ENCODE measurements at regions not wholly inside any gene's neighbourhood (a gene's known extent, or its start where the extent isn't known, plus 50 kb on each side); places are given as distances from the start of the nearest gene placed in this dataset.

- TF ChIP-seq, protein P1, sequence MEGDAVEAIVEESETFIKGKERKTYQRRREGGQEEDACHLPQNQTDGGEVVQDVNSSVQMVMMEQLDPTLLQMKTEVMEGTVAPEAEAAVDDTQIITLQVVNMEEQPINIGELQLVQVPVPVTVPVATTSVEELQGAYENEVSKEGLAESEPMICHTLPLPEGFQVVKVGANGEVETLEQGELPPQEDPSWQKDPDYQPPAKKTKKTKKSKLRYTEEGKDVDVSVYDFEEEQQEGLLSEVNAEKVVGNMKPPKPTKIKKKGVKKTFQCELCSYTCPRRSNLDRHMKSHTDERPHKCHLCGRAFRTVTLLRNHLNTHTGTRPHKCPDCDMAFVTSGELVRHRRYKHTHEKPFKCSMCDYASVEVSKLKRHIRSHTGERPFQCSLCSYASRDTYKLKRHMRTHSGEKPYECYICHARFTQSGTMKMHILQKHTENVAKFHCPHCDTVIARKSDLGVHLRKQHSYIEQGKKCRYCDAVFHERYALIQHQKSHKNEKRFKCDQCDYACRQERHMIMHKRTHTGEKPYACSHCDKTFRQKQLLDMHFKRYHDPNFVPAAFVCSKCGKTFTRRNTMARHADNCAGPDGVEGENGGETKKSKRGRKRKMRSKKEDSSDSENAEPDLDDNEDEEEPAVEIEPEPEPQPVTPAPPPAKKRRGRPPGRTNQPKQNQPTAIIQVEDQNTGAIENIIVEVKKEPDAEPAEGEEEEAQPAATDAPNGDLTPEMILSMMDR (conservative IDR thresholded peaks at IDR 0.05 in 1 of 2, IDR thresholded peaks at IDR 0.05 in 1 of 2; ENCODE audit: extremely low read depth in 1 of 2, insufficient read depth in 1 of 2, low read depth in 1 of 2, low read length in 2 of 2), result no peak
- no peak for TF ChIP-seq EZH2 (IDR thresholded peaks at IDR 0.05; ENCODE audit: borderline replicate concordance, low read length)
Observed at GRCh38 chr4:167831855-167832254, 260.5 kb upstream of the ANXA10 start.
